ENCODE measurements at regions not wholly inside any gene's neighbourhood (a gene's known extent, or its start where the extent isn't known, plus 50 kb on each side); places are given as distances from the start of the nearest gene placed in this dataset.

DNA sequence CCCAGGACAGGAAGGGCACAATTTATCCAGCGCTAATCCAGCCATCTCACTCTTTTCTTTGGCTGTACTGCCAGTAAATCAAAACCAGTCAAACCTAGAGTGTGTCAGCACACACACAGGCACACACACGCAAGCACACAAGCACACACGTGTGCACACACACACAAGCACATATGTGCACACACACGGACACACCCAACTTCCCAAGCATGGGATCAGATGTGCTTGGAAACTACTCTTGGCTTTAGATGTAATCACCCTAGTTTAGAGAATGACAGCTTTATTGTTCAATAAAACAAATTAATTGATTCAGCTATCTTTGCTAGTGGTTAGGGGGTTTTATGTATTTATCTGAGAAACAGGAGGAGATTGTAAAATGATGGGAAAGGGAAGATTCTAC lies 615.0 kb upstream of the MKI67 start:
- no peak for DNase-seq (ENCODE audit: low read depth in 2 of 2)

DNA sequence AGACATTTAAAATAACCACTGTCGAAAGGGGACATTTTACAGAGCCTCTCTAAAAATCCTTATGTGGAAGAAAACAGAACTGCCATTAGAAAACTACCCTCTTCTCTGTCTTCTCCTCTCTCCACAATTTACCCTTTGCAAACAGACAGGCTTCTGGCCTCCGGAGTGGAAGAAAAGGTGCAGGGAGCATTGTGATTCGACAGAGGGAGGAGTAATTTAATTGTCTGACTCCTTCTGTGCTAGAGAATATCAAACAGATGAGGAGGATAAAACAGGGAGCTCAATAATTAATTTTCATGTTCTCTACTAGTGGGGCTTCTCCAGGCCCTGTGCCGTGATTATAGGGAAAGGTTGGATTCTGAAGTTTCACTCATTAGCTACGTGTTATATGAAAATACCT lies 615.5 kb upstream of the MKI67 start:
- no peak for DNase-seq (ENCODE audit: low read depth in 2 of 2)

DNA sequence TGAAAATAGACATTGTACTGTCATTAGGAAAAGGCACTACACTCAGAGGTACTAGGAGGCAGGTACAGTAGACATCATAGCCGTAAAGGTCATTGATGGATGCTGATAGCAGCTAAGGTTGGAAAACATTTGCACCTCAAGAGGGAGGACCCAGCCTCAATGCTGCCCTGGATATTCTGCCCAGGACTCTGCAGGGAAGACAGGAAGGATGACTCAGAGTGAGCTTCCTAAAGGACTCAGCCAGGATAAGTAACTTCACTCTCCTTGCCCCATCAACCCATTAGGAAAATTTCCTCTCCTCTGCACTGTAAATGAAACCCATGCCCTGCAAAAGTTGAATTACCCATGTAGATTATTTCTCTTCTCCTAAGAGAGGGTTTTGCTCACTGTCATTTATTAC lies 617.9 kb upstream of the MKI67 start:
- DNase-seq (ENCODE audit: low read depth in 2 of 2), result no peak

DNA sequence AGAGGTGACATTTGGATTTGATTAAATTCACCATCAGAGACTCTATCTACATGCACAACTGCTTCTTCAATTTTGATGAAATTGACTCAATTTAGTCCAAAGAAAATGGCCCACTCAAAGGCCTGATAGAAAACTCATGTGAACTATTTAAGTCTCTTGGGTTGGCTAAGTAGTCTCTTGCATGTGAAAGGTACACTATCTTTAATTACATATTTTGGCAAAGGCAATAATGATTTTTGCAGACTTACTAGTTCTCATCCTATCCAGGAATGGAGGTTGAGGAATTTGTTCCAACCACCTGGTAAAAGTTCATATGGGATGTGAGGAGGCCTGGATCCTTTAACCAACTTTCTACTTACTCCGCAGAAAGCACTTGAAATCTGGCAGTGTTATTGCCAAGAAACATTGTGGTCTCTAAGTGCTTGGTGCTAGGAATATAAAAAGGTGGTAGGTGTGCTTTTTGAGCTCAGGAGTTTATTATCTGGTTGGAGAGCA lies 618.6 kb upstream of the MKI67 start:
- no peak for DNase-seq (ENCODE audit: low read depth in 2 of 2)

DNA sequence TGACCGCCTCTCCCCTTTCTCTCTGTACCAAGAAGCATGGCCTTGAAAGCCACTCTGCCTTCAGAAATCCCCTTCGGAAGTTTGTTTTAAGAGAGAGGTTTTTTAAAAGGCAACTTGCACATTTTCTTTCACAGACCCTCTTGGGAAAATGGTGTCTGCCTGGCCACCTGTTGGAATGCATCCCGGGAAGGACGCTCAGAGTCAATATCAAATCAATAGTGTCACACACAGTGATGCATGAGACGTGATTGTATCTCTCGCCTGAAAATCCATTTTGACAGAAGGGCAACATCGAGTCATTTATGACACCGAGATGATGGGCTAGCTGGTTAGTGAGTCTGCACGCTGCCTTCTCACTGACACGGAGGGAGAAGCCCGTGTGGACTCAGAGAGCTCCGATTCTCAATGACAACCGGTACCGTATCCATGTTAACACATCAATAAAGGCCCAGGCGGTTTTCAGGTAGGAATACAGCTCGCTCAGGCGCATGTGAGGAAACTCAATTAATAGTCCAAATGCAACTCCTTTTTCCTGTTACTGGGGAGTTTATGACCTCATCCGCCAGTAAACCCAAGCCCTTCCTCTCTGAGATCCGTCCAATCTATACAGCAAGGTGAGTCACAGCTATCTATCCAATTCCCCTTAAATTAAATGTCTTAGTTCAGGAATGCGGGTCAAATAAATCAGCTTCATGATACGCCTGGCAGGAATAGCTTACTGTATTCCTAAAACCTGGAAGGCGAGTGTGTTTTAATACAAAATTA lies 621.5 kb upstream of the MKI67 start:
- DNase-seq (ENCODE audit: low read depth in 2 of 2), result no peak

DNA sequence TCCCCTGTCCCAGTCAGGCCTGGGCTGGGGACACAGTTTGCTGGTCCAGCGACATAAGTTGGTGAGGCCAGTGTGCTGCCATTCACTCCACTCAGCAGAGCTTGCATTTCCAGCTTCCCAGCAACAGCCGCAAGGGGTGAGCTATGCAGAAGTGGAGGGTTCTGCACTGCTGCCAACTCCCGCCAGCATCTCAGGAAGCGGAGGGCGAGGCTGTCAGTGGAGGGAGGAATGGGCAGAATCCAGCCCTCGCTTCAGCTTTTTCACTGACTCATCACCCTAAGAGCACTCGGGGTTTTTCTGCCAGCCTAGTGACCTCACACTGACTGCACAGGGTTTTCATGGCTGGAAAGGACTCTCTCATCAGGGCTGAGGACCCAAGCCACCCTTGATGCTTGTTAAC lies 625.1 kb upstream of the MKI67 start:
- no peak for DNase-seq (ENCODE audit: low read depth in 2 of 2)

DNA sequence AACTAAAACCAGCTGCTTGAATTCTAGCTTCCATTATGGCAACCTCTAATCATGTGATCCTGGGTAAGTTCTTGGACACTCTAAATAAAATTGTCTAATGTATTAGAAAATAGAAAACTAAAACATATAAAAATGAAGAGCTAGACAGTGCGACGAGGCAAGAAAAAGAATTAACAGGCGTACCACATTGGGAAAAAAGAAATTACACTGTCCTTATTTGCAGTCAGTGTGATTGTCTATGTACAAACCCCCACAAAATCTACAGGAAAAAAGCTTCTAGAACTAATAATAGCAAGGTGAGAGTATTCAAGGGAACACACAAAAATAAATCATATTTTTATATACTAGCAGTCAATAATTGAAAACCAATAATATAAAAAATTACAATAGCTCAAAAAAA lies 625.6 kb upstream of the MKI67 start:
- DNase-seq (ENCODE audit: low read depth in 2 of 2), result no peak

DNA sequence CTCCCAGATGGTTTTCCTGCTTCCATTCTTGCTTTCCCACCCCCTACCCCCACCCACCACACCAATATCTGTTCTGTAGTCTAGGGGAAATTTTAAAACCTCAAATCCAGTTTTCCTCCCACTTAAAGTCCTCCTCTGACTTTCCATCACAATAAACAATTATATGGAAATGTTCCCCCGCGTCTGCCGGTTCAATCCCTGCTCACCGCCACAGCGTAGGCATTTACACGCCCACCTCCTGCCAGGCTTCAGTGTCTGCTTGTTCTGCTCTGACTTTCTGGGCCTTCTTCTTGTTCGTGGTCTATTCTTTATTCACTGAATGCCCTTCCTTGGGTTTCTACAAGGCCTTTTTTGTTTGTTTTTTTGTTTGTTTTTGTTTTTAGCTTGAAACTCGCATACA lies 633.0 kb upstream of the MKI67 start:
- no peak for DNase-seq (ENCODE audit: low read depth in 2 of 2)

DNA sequence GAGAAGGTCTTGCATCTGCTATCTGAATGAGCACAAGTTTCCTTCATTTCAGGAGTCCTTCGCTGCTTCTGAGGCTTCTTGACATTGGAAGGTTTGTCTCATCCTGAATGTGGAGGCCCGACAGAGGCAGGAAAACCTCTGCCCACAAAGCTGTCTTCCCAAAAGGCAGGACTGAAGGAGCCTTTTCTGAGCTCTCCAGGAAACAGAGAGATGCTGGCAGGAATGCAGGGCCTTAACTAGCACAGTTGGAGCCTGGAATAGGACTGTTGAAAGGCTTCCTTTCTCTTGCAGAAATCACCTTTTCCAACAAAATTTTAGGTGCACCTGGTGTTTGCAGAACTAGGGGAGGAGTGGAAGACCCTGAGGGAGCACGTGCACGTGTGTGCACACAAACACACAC lies 637.4 kb upstream of the MKI67 start:
- no peak for DNase-seq (ENCODE audit: low read depth in 2 of 2)

DNA sequence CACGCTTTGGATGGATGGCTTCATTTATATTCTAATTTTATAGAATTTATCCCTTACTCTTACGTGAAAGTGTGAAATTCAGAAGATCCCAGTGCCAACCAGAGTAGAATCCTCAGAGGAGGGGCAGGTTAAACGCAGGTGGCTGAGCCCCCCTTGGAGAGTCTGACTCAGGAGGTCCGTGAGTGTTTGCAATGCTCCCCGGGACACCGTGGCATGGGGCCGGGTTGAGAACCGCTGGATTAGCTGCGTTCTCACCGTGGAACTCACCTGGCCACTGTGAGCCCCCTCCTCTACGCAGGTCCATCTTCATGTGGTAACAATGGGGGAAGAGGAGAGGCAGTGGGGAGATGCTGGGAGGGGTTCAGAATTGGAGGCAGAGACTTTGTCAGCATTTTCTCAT lies 638.0 kb upstream of the MKI67 start:
- DNase-seq (ENCODE audit: low read depth in 2 of 2), result no peak

DNA sequence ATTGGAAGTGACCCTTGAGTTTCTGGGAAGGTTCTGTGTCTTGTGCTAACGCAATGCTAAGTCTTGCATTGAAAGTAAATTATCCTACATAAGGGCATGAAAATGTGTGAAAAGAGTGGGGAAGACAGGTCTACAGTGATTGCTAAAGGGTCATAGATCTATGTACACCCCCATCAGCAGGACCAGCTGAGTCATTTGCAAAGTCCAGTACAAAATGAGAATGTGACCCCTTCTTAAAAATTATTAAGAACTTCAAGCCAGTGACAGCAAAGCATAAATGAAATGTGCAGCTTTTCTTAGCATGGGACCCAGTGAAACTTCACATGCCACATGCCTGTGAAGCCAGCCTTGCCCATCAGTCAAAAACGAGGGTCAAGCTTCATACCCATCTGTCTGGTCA lies 640.7 kb upstream of the MKI67 start:
- DNase-seq (ENCODE audit: low read depth in 2 of 2), result no peak

DNA sequence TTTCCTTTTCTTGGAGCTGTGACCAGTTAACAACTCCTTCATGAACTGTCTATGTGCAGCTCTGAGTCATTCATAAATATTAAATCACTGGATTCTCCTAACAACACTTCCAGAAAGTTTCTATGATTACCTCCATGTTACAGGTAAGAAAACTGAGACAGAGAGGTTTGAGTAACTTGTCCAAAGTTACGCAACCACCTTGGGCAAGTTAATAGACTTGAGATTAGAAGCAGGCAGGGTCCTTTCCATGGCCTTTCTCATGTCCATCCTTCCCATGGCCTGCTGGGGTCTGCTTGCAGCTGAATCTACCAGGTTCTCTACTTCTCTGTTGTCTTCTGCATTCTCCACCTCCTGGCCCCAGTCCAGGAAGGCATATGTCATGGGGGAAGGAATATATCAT lies 648.8 kb upstream of the MKI67 start:
- DNase-seq (ENCODE audit: low read depth in 2 of 2), result no peak

DNA sequence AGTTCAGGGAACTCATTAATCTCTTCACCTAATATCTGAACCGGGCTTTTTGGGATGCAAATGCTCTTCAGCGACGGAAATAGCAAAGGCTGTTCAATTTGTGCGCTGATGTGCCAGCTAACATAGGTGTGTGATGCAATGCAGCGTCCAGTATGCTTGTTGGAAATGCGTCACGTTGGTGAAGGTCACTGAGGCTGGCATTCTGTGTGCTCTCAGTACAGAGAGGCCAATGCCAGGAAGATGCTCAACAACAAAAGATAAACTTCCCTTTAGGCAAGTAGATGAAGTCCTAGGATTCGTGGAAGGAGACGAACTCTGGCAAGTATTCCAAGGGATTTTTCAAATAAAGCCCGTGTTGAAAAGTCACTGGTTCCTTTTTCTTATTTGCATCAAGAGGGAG lies 649.5 kb upstream of the MKI67 start:
- DNase-seq (ENCODE audit: low read depth in 2 of 2), result no peak

DNA sequence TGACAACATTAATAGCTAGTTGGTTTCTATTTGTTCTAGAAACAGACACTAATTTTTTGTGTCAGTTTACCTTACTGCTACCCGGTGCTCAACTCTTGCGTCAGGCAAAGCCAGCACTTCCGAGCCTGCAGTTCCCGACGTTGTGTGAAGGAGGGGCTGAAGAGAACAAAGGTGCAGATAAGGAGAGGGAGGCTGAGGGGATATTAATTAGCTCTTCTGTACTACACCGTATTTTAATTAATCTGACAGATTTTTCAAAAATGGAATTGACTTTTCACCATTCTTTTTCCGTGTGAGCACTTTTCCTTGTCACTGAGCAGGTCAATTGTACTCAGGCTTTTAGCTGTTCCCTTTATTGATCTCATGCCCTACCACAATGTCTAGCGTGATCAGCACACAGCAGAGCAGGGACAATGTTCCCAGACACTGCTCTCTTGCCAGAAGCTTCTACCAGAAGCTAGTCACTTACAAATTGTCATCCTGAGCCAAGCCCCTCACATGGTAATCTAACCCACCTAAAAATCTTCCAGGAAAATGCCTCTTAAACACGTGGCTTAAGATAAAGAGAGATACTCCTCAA lies 650.5 kb upstream of the MKI67 start:
- no peak for DNase-seq (ENCODE audit: low read depth in 2 of 2)

DNA sequence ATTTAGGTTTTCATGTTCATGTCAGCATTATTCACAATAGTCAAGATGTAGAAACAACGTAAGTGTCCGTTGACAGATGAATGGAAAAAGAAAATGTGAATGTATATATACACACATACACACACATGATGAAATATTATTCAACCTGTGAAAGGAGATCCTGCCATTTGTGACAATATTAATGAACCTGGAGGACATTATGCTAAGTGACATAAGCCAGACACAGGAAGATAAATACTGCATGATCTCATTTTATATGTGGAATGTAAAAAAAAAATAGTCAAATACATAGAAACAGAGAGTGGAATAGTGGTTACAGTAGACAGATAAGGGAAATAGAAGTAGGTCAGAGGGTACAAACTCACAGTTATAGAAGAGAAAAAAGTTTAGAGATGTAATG lies 651.1 kb upstream of the MKI67 start:
- no peak for DNase-seq (ENCODE audit: low read depth in 2 of 2)

DNA sequence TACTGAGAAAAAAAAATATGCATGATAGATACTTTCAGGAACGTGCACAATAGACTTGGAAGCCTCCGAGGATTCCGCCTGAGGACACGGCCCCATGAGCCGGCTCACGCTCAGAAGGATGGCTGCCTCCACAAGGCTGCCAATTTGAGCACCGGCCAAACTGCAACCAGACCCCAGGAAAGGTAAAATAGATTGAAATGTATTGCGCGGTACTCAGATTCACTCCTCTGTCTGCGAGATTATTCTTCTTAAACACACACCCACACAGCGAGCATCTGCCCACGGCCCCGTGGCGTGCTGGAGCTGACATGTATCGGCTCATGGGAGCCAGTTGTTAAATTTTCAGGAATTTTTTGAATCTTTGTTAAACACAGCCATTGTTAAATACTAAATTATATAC lies 653.2 kb upstream of the MKI67 start:
- no peak for DNase-seq (ENCODE audit: low read depth in 2 of 2)

DNA sequence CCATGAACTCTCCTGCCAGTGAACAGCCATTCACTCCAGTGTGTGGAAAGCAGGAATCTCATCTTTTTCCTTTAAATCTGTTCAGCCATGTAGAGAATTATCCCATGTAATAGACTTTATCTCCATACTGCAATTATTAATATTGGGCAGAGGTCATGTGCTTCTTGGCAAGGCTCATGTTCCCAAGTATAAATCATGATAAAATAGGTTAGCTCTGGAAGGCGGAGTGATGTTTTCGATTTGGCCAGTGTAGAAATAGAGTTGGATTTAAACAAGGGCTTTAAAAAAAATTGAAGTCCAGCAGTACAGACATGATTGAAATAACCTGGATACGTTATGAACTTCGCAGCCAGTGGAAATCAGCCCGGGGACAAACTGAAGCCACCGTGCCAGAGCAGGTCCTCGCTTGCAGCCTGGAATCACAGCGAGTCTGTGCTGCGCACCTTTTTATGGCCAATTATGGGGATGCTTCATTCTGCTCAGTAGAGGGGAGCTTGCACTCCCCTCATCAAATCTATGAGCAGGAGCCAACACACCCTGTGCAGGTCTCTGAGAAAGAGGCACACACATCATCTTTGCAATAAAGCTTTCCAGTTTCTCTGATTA lies 654.0 kb upstream of the MKI67 start:
- DNase-seq (ENCODE audit: low read depth in 2 of 2), result no peak

DNA sequence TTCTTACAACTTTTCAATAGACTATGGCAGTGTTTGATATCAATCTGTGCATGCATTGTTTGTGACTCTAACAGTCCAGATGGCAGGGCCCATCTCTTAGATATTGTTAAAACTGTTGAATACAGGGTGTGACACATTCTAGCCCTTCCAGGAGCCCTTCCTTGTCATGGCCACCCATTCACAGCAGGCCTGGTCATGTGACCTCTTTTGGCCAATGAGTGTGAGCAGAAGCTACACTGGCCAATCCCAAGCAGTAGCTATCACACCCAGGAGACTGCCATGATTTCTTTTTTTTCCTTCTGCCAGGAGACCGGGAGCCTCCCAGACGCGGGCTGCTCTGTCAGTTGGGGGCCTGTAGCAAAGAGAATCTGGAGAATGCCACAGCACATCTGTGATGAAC lies 655.4 kb upstream of the MKI67 start:
- no peak for DNase-seq (ENCODE audit: low read depth in 2 of 2)

DNA sequence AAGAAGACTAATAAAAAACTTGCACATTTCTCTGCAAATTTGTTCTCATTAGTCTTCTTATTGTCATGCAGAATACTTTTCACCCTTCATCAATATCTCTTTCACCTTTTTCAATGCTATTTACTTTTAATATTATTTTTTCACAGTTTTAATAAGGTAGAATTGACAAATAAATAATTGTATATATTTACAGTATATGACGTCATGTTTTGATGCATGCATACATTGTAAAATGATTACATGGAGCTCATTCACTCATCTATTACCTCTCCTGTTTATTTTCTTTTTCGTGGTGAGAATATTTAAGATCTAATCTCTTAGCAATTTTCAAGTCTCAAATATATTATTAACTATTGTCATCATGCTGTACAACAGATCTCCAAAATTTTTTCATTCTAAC lies 658.2 kb upstream of the MKI67 start:
- DNase-seq (ENCODE audit: low read depth in 2 of 2), result no peak

DNA sequence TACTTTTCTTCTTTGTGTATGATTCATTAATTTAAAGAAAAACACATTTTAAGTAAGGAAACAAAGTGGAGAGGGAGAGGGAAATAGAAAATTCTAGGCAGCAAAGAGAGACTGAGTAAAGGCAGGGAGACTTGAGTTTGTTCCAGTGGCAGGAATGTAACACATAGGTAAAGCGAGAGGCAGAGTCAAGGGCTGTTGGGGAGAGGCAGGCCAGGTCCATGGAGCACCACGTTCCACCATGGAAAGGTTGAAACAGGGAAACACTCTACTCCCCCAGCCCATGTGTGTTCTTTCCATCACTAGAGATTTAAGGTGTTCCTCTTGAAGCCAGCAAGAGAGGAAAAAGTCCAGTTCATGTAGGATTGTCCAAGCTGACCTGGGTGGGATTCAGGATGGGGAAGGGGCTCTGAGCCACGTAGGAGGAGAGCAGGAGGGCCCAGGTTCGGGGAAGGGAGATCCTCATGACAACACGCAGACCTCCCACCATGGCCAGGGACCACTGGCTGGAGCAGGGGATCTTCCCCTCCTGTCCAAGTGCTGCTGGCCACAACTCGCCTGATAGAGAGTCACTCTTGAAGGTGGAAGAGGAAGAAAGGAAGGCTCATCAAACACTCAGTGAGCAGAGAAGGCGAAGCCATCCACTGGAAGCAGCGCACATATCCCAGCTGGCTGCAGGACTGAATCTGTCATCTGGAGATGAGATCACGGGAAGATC lies 666.4 kb upstream of the MKI67 start:
- DNase-seq (ENCODE audit: low read depth in 2 of 2), result no peak

DNA sequence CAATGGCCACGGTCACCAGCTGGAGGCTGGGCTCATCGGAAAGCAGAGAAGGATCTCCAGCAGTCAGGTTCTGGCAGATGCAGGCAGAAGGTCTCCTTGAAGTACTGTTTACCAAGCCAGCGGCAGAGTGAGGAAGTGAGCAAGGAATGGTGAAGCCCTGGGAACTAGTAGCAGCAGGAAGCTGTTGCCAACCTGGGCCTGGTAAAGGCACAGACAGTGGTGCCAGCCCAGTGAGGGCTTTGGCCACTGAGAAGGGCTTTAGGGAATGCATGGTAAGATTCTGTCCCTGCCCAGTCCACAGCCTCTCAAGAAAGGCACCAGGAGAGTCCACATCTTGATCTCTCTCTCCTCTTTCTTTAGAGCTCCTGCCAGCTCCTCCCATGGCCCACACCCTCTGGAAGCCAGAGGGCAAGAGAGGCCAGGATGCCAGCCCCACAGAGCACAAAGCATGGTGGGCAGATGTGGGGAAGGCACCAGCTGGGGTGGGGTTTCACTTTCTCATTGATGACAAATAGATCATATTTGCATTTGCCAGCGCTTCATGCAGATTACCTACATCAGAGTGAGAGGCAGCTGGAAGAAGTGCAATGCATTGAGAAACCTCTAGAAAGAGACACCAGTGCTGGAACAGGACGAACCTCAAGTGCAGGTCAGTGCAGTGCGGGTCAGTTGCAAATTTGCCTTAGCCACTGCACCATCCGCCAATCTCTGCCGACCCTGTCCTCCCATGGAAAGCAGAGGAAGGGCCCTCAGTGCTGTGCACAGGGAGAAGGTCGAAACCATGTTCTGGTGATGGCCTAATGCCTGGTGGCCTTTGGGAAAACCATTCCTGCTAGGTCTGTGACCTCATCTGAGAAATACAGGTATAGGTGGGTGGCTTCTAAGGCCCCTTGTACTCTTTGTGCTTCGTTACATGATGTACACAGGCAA lies 667.8 kb upstream of the MKI67 start:
- no peak for DNase-seq (ENCODE audit: low read depth in 2 of 2)

Data from stimulated activated CD8-positive, alpha-beta memory T cell treated with anti-CD3 and anti-CD28 coated beads, Interleukin-7, amount 100 ng/mL, for 1 hour (primary cell).